T-helper 1 cell treated with Interleukin-12 subunit alpha and Interleukin-12 subunit beta and Interleukin-4 antibody, amounts not matched to agents 30 μg/mL and 1 μg/mL, for 36 hours (primary cell): ENCODE measurements at regions not wholly inside any gene's neighbourhood (a gene's known extent, or its start where the extent isn't known, plus 50 kb on each side); places are given as distances from the start of the nearest gene placed in this dataset.
"Not testable (repeated sequence)": the region's sequence is repeated elsewhere in the genome, so short reads cannot be mapped to it uniquely, and the experiment has no call there.

Source experiments
- H3K27ac Mint-ChIP-seq: one replicate; pipeline ENCODE4 v1.8.0; 2021; ENCODE audit warnings: mild to moderate bottlenecking, mixed read lengths
- H3K27me3 Mint-ChIP-seq: one replicate; pipeline ENCODE4 v1.8.0; 2021; ENCODE audit warnings: low read depth, mixed read lengths
- H3K36me3 Mint-ChIP-seq: one replicate; pipeline ENCODE4 v1.8.0; 2021; ENCODE audit warnings: low read depth, mixed read lengths
- H3K4me1 Mint-ChIP-seq: one replicate; pipeline ENCODE4 v1.8.0; 2021; ENCODE audit warnings: low read depth, mixed read lengths
- H3K4me3 Mint-ChIP-seq: one replicate; pipeline ENCODE4 v1.8.0; 2021; ENCODE audit warnings: mild to moderate bottlenecking, moderate library complexity, mixed read lengths
- H3K9me3 Mint-ChIP-seq: one replicate; pipeline ENCODE4 v1.8.0; 2021; ENCODE audit warnings: mixed read lengths

- H3K27ac Mint-ChIP-seq, result no peak overlapping the region
- H3K27me3 Mint-ChIP-seq, result peaks cover 5% of the 10 kb centered on the region
- H3K36me3 Mint-ChIP-seq, result no peaks in the 10 kb centered on the region
Observed at GRCh38 chr2:225764346-225764745, 364.8 kb downstream of the NYAP2 start.

GRCh38 chr2:225763711-225764110 lies 364.2 kb downstream of the NYAP2 start:
- H3K4me3 Mint-ChIP-seq, result no peak overlapping the region

More at GRCh38 chr2:225764346-225764745, 364.8 kb downstream of the NYAP2 start:
- no peaks in the 10 kb centered on the region for H3K4me1 Mint-ChIP-seq
- H3K4me3 Mint-ChIP-seq, result no peak overlapping the region
- H3K9me3 Mint-ChIP-seq, result no peaks in the 10 kb centered on the region

GRCh38 chr2:225761396-225761795 lies 361.9 kb downstream of the NYAP2 start:
- Mint-ChIP-seq H3K36me3 (no peaks in the 10 kb centered on the region), H3K27ac (no peak overlapping the region), H3K27me3 (peaks cover 5% of the 10 kb centered on the region), H3K4me1 (no peaks in the 10 kb centered on the region), H3K9me3 (no peaks in the 10 kb centered on the region), H3K4me3 (no peak overlapping the region)

More at GRCh38 chr2:225763711-225764110, 364.2 kb downstream of the NYAP2 start:
- Mint-ChIP-seq H3K9me3 (no peaks in the 10 kb centered on the region), H3K4me1 (no peaks in the 10 kb centered on the region), H3K27ac (no peak overlapping the region), H3K36me3 (no peaks in the 10 kb centered on the region), H3K27me3 (peaks cover 5% of the 10 kb centered on the region)

GRCh38 chr2:225757248-225757647 lies 357.7 kb downstream of the NYAP2 start:
- peaks cover 5% of the 10 kb centered on the region for H3K27me3 Mint-ChIP-seq
- no peaks in the 10 kb centered on the region for H3K4me1 Mint-ChIP-seq
- H3K36me3 Mint-ChIP-seq, result no peaks in the 10 kb centered on the region
- H3K9me3 Mint-ChIP-seq, result no peaks in the 10 kb centered on the region
- no peak overlapping the region for H3K27ac Mint-ChIP-seq
- no peak overlapping the region for H3K4me3 Mint-ChIP-seq

GRCh38 chr2:225756198-225756597 lies 356.7 kb downstream of the NYAP2 start:
- no peaks in the 10 kb centered on the region for H3K36me3 Mint-ChIP-seq
- peaks cover 5% of the 10 kb centered on the region for H3K27me3 Mint-ChIP-seq

DNA sequence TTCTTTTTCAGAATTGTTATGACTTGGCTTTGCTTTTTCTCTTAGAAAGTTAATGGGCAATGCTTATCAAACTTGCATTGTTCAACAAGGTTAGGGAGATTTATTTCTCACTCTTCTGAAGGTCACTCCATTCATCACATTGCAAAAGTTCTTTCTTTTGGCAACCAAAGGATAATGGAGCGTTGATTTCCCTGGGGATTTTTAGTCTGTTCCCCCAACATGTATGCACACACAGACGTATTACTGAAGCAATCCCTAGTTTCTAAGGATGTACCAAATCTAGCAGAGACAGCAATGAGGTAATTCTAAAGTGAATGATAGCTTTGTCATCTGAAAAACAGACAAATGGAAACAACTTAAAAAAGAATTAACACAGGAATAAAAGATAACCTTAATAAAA lies 349.1 kb downstream of the NYAP2 start:
- no peaks in the 10 kb centered on the region for H3K36me3 Mint-ChIP-seq
- H3K27ac Mint-ChIP-seq, result no peak overlapping the region
- H3K4me1 Mint-ChIP-seq, result no peaks in the 10 kb centered on the region
- no peak overlapping the region for H3K4me3 Mint-ChIP-seq
- no peaks in the 10 kb centered on the region for H3K9me3 Mint-ChIP-seq
- no peaks in the 10 kb centered on the region for H3K27me3 Mint-ChIP-seq

More at GRCh38 chr2:225756198-225756597, 356.7 kb downstream of the NYAP2 start:
- Mint-ChIP-seq H3K9me3 (no peaks in the 10 kb centered on the region), H3K27ac (no peak overlapping the region), H3K4me3 (no peak overlapping the region), H3K4me1 (no peaks in the 10 kb centered on the region)

DNA sequence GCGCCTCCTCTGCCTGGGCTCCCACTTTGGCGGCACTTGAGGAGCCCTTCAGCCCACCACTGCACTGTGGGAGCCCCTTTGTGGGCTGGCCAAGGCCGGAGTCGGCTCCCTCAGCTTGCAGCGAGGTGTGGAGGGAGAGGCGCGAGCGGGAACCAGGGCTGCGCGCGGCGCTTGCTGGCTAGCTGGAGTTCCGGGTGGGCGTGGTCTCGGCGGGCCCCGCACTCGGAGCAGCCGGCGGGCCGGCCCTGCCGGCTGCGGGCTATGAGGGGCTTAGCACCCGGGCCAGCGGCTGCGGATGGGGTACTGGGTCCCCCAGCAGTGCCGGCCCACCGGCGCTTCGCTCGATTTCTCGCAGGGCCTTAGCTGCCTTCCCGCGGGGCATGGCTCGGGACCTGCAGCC lies 344.5 kb downstream of the NYAP2 start:
- H3K27me3 Mint-ChIP-seq, H3K9me3 Mint-ChIP-seq, H3K27ac Mint-ChIP-seq, H3K4me3 Mint-ChIP-seq, H3K36me3 Mint-ChIP-seq, H3K4me1 Mint-ChIP-seq: not testable (repeated sequence)

- H3K27ac Mint-ChIP-seq, result no peak overlapping the region
- no peaks in the 10 kb centered on the region for H3K27me3 Mint-ChIP-seq
- H3K9me3 Mint-ChIP-seq, result no peaks in the 10 kb centered on the region
- no peaks in the 10 kb centered on the region for H3K4me1 Mint-ChIP-seq
- no peaks in the 10 kb centered on the region for H3K36me3 Mint-ChIP-seq
- H3K4me3 Mint-ChIP-seq, result no peak overlapping the region
Observed at GRCh38 chr2:225742487-225742886, 343.0 kb downstream of the NYAP2 start.

DNA sequence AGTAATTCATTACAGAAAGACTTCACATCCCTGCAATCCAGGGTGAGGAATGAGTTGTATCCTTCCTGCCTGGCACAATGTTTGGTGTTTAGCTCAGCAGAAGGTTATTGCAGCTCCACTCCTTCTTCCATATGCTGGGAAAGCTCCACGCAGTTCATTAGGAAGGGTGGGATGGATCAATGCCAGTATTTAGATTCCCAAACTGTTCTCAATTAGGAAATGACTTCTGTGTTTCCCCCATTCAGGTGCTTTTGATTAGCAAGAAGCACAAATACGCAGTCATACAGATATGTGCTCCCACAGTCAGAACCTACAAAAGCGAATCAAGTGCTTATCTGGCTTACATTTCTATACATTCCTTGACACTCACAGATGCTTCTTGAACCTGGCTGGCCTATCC lies 340.6 kb downstream of the NYAP2 start:
- H3K9me3 Mint-ChIP-seq, result no peaks in the 10 kb centered on the region
- H3K4me1 Mint-ChIP-seq, result no peaks in the 10 kb centered on the region
- no peak overlapping the region for H3K27ac Mint-ChIP-seq
- no peaks in the 10 kb centered on the region for H3K36me3 Mint-ChIP-seq
- no peak overlapping the region for H3K4me3 Mint-ChIP-seq
- no peaks in the 10 kb centered on the region for H3K27me3 Mint-ChIP-seq

- Mint-ChIP-seq H3K36me3 (no peaks in the 10 kb centered on the region), H3K4me3 (no peak overlapping the region)
Observed at GRCh38 chr2:225739328-225739727, 339.8 kb downstream of the NYAP2 start.

GRCh38 chr2:225738735-225739134 lies 339.2 kb downstream of the NYAP2 start:
- Mint-ChIP-seq H3K9me3 (no peaks in the 10 kb centered on the region), H3K4me1 (no peaks in the 10 kb centered on the region), H3K36me3 (no peaks in the 10 kb centered on the region), H3K27me3 (no peaks in the 10 kb centered on the region), H3K4me3 (no peak overlapping the region), H3K27ac (no peak overlapping the region)

More at GRCh38 chr2:225739328-225739727, 339.8 kb downstream of the NYAP2 start:
- Mint-ChIP-seq H3K4me1 (no peaks in the 10 kb centered on the region), H3K27ac (no peak overlapping the region), H3K9me3 (no peaks in the 10 kb centered on the region), H3K27me3 (no peaks in the 10 kb centered on the region)

- Mint-ChIP-seq H3K4me3 (no peak overlapping the region), H3K9me3 (no peaks in the 10 kb centered on the region), H3K36me3 (no peaks in the 10 kb centered on the region), H3K27me3 (no peaks in the 10 kb centered on the region), H3K27ac (no peak overlapping the region), H3K4me1 (no peaks in the 10 kb centered on the region)
Observed at GRCh38 chr2:225737556-225737955, 338.0 kb downstream of the NYAP2 start.

- Mint-ChIP-seq H3K27me3 (no peaks in the 10 kb centered on the region), H3K9me3 (no peaks in the 10 kb centered on the region), H3K36me3 (no peaks in the 10 kb centered on the region), H3K4me3 (no peak overlapping the region), H3K27ac (no peak overlapping the region), H3K4me1 (no peaks in the 10 kb centered on the region)
Observed at GRCh38 chr2:225735844-225736243, 336.3 kb downstream of the NYAP2 start.

- no peak overlapping the region for H3K4me3 Mint-ChIP-seq
- no peaks in the 10 kb centered on the region for H3K27me3 Mint-ChIP-seq
- no peaks in the 10 kb centered on the region for H3K9me3 Mint-ChIP-seq
- H3K27ac Mint-ChIP-seq, result no peak overlapping the region
- H3K36me3 Mint-ChIP-seq, result no peaks in the 10 kb centered on the region
- no peaks in the 10 kb centered on the region for H3K4me1 Mint-ChIP-seq
Observed at GRCh38 chr2:225725726-225726125, 326.2 kb downstream of the NYAP2 start.
